Motor neuron (in vitro differentiated cells): ENCODE measurements at regions not wholly inside any gene's neighbourhood (a gene's known extent, or its start where the extent isn't known, plus 50 kb on each side); places are given as distances from the start of the nearest gene placed in this dataset.

Source experiments
- ATAC-seq, 8 experiments: fragments of 200-7000 bp; cut with Tn5 transposase; replicated peaks in 6 of 8; 2 replicates each; pipeline ENCODE4 v1.8.0; 2021; ENCODE audit warnings: mild to moderate bottlenecking in 8 of 8, moderate library complexity in 8 of 8
- H3K27ac ChIP-seq, 2 donors: fragments of 250-450 bp; sonication (Bioruptor Pico); 2 replicates each; pipeline ENCODE4 v1.9.0; 2021; ENCODE audit warnings: antibody characterized with exemption in 2 of 2, mild to moderate bottlenecking in 2 of 2, moderate library complexity in 1 of 2
- H3K4me1 ChIP-seq, 2 donors: fragments of 250-450 bp; sonication (Bioruptor Pico); replicated peaks in 1 of 2; 2 replicates each; pipeline ENCODE4 v1.6.1; 2021; ENCODE audit warnings: antibody characterized with exemption in 2 of 2, mild to moderate bottlenecking in 2 of 2, moderate library complexity in 1 of 2
- H3K4me3 ChIP-seq, 5 donors: fragments of 250-450 bp; sonication (Bioruptor Pico); 2 replicates each; pipeline ENCODE4 v1.9.0; 2021; ENCODE audit warnings: antibody characterized with exemption in 5 of 5, mild to moderate bottlenecking in 5 of 5, moderate library complexity in 4 of 5
- WGBS, 10 experiments: fragments of 450-650 bp; shearing (Covaris generic); methylation state at CpG; one replicate each; pipeline ENCODE4 v1.0.0; 2022; 5-methylcytosine and 5-hydroxymethylcytosine counted together
- in situ Hi-C, 9 experiments: fragments of 400-800 bp; cut with MboI; loops; one replicate each; pipeline ENCODE4 v1.15.0; 2021; ENCODE audit warnings: low sequenced_read_pairs in 9 of 9, low pct_unique_long_range_greater_than_20kb in 2 of 9; ENCODE audit not compliant: unreplicated experiment in 9 of 9

DNA sequence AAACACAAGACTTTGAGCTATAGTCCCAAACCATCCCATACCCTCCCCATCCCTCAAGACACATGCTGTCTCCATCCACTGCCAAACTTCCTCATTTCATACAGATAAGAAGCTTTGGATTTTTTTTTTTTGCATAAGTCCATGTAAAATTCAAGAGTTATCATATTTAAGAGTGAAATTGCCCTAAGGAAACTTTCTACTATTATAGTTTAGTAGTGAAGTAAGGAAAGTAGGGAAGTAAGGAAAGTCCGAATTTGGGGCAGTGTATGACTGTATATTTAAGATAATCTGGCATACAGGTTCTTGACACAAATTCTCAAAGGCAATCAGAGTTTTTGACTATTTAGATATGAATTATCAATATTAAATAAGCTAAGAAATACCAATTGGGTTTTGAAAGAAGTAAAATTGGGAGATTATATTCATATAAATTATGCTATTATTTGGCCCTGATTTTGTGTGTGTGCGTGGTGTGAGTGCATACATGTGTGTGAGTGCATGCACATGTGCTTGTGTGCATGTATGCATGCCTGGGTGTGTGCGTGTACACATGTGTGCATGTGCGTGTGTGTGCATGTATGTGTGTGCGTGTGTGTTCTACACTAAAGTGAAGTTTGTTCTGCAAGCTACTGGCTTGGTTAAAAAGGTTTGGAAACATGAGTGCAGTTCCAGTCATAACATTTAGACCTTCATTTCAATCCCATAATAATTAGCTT lies 83.6 kb upstream of the MBNL1 start:
- H3K4me3 ChIP-seq, result no peak overlapping the region
- in situ Hi-C loops, result loop anchor here in 1 of 9 experiments (25.0 kb wide), 1 partner anchor 277 kb away; no protein-coding TSS in a partner anchor
- no peak overlapping the region for H3K27ac ChIP-seq
- no peaks in the 10 kb centered on the region for H3K4me1 ChIP-seq
- no peak for ATAC-seq
- 70 to 100% (median 90%) methylated on average over 1 to 5 of the region's 5 CpGs for WGBS, 10 experiments

DNA sequence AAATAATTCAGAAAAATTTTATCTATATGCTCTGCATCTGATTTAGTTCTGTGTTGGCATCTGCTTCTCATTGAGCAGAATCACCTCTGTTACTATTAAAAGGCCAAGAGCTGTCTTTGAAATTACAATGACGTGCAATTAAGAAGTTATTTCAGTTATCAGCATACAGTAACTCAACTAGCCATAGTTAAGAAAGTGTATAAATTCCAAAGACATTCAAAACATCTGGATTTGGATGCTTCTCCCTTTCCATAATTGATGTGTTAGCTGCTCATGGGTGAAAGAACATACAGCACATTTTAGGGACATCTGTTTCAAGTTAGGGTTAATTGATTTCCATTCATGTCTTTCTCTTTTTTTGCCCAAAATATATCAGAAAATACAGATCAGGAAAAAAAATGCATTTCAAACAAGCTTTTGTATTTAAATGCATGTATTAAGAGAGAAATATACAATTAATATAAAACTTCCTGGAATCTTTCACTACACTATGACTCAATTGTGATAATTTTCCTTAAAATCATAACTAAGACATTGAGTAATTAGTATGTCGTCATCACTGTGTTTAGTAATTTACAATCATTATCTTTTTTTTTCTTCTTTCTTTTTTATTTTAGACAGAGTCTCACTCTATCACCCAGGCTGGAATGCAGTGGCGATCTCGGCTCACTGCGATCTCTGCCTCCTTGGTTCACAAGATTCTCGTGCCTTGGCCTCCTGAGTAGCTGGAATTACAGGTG lies 82.7 kb upstream of the MBNL1 start:
- 31 to 100% (median 79%) methylated on average over 1 to 6 of the region's 6 CpGs for WGBS, 10 experiments
- no peak for ATAC-seq
- in situ Hi-C loops, result loop anchor here in 1 of 9 experiments (25.0 kb wide), 1 partner anchor 276 kb away; no protein-coding TSS in a partner anchor
- no peak overlapping the region for H3K27ac ChIP-seq
- no peak overlapping the region for H3K4me3 ChIP-seq
- no peaks in the 10 kb centered on the region for H3K4me1 ChIP-seq

GRCh38 chr3:152190636-152191183 lies 78.0 kb upstream of the MBNL1 start:
- Histone ChIP-seq H3K4me1 (no peaks in the 10 kb centered on the region), H3K27ac (no peak overlapping the region), H3K4me3 (no peak overlapping the region)
- in situ Hi-C loops, result loop anchor here in 1 of 9 experiments (25.0 kb wide), 1 partner anchor 272 kb away; no protein-coding TSS in a partner anchor
- ATAC-seq, result peak in 1 of 8 experiments; percentile 11
- WGBS, 10 experiments, result 43 to 100% (median 87%) methylated on average over 1 to 2 of the region's 2 CpGs; no CpG with 5 or more reads in 1 of the 10 experiments

DNA sequence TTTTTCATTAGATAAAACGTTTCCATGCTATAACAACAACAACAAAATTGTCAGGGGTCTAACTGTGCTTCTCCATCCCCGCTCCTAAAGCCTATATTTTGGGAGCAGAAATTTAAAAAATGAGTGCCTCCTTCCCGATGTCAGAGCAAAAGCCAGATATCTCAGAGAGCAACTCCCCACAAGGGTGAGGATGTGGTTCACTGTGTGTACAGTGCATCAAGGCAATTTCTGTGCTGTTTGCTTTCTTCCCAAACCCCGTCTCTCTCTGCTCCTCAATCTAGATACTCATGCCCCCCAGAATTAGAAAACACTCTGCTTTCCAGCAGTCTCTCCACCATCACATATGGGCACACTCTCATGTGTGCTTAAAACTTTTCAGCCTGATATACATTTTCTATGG lies 76.7 kb upstream of the MBNL1 start:
- no peak overlapping the region for H3K27ac ChIP-seq
- H3K4me1 ChIP-seq, result no peaks in the 10 kb centered on the region
- WGBS, 10 experiments, result 40 to 100% (median 87%) methylated on average over 1 to 4 of the region's 4 CpGs
- no peak overlapping the region for H3K4me3 ChIP-seq
- ATAC-seq, result no peak
- in situ Hi-C loops, result loop anchor here in 1 of 9 experiments (25.0 kb wide), 1 partner anchor 270 kb away; no protein-coding TSS in a partner anchor

- in situ Hi-C loops, result loop anchor here in 1 of 9 experiments (25.0 kb wide), 1 partner anchor 269 kb away; no protein-coding TSS in a partner anchor
- 32 to 93% (median 86%) methylated on average over 2 to 5 of the region's 5 CpGs for WGBS, 10 experiments
- H3K27ac ChIP-seq, result no peak overlapping the region
- H3K4me1 ChIP-seq, result no peaks in the 10 kb centered on the region
- ATAC-seq, result no peak
- H3K4me3 ChIP-seq, result no peak overlapping the region
Observed at GRCh38 chr3:152192936-152193672, 75.6 kb upstream of the MBNL1 start.

- WGBS, 10 experiments, result 81 to 100% (median 94%) methylated on average over 4 to 10 of the region's 16 CpGs
- in situ Hi-C loops, result loop anchor here in 1 of 9 experiments (25.0 kb wide), 1 partner anchor 269 kb away; no protein-coding TSS in a partner anchor
- ATAC-seq, result no peak
- H3K4me3 ChIP-seq, result no peak overlapping the region
- H3K27ac ChIP-seq, result no peak overlapping the region
- H3K4me1 ChIP-seq, result no peaks in the 10 kb centered on the region
Observed at GRCh38 chr3:152193673-152194267, 75.0 kb upstream of the MBNL1 start.

DNA sequence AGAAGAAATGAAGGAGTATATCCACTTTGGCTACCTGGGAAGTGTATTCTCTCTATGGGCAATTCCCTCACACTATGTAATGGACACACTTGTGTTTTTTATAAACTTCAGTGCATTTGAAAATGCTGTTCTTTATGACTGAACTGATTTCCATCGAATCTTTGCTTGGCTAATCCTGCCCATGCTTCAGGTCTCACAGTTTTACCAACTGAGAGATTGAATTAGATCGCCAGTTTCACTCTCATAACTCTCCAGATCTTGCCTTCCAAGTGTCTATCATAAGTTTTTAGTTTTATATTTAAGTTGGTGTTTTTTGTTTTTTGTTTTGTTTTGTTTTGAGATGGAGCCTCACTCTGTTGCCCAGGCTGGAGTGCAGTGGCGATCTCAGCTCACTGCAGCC lies 73.5 kb upstream of the MBNL1 start:
- WGBS, 10 experiments, result 67 to 100% (median 93%) methylated on average over 1 to 3 of the region's 3 CpGs; no CpG with 5 or more reads in 3 of the 10 experiments
- ATAC-seq, result no peak
- in situ Hi-C loops, result loop anchor here in 1 of 9 experiments (25.0 kb wide), 1 partner anchor 267 kb away; no protein-coding TSS in a partner anchor

GRCh38 chr3:152196782-152197181 lies 71.9 kb upstream of the MBNL1 start:
- in situ Hi-C loops, result loop anchor here in 1 of 9 experiments (25.0 kb wide), 1 partner anchor 266 kb away; no protein-coding TSS in a partner anchor
- Histone ChIP-seq H3K4me1 (no peaks in the 10 kb centered on the region), H3K27ac (no peak overlapping the region), H3K4me3 (no peak overlapping the region)
- no peak for ATAC-seq
- WGBS, 10 experiments, result 0 to 100% (median 61%) methylated on average over 1 to 2 of the region's 2 CpGs

More for the DNA sequence above, 73.5 kb upstream of the MBNL1 start:
- no peak overlapping the region for H3K27ac ChIP-seq
- no peaks in the 10 kb centered on the region for H3K4me1 ChIP-seq
- H3K4me3 ChIP-seq, result no peak overlapping the region

DNA sequence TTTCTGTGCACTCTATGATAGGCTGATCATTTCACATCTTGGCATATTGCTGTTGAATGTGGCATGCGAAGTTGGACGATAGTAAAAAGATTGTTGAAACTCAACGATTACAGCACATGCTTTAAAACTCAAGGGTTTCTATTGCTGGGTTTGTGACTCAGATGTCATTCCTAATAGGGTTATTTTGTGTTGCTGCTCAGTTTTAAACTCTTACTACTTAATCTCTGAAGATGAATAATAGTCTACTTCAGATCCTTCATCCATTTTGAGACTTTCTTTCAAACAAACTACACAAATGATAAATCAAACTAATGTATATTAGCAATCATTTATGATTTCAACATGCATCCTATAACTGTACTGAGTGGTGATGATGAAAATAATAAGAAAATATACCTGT lies 71.3 kb upstream of the MBNL1 start:
- in situ Hi-C loops, result loop anchor here in 1 of 9 experiments (25.0 kb wide), 1 partner anchor 265 kb away; no protein-coding TSS in a partner anchor
- no peak for ATAC-seq
- no peak overlapping the region for H3K4me3 ChIP-seq
- no peak overlapping the region for H3K27ac ChIP-seq
- WGBS, 10 experiments, result 3 to 100% (median 89%) methylated on average over 3 of the region's 3 CpGs; no CpG with 5 or more reads in 1 of the 10 experiments
- H3K4me1 ChIP-seq, result no peaks in the 10 kb centered on the region

GRCh38 chr3:152197937-152198336 lies 70.8 kb upstream of the MBNL1 start:
- H3K4me1 ChIP-seq, result no peaks in the 10 kb centered on the region
- in situ Hi-C loops, result loop anchor here in 1 of 9 experiments (25.0 kb wide), 1 partner anchor 264 kb away; no protein-coding TSS in a partner anchor
- no peak overlapping the region for H3K4me3 ChIP-seq
- WGBS, 10 experiments, result 43 to 100% (median 85%) methylated on average over 1 to 3 of the region's 3 CpGs
- no peak for ATAC-seq
- no peak overlapping the region for H3K27ac ChIP-seq

GRCh38 chr3:152198665-152199064 lies 70.1 kb upstream of the MBNL1 start:
- Histone ChIP-seq H3K4me1 (no peaks in the 10 kb centered on the region), H3K4me3 (no peak overlapping the region), H3K27ac (no peak overlapping the region)
- no peak for ATAC-seq
- in situ Hi-C loops, result loop anchor here in 1 of 9 experiments (25.0 kb wide), 1 partner anchor 264 kb away; no protein-coding TSS in a partner anchor
- 29 to 100% (median 88%) methylated on average over 1 of the region's 1 CpG; no CpG with 5 or more reads in 2 of the 10 experiments for WGBS, 10 experiments
